NCI-H345 (cell line): ENCODE measurements at regions not wholly inside any gene's neighbourhood (a gene's known extent, or its start where the extent isn't known, plus 50 kb on each side); places are given as distances from the start of the nearest gene placed in this dataset.

ENCODE experiments used
- DNase-seq: peaks from one replicate; lab custom pipeline; 2025; lab: John Stamatoyannopoulos, UW

DNA sequence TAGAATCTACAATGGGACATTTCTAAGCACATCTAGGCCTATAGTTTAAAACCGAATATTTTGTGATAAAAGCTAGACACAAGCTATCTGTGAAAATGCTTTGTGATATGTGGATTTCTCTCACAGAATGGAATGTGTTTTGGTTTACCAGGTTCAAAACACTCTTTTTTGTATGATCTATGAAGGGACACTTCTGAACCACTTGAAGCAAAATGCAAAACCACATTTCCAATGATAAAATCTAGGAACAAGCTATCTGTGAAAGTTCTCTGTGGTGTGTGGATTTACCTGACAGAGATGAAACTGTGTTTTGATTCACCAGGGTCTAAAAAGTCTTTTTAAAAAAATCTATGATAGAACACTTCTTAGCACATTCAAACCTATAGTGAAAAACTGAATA, 2192.4 kb downstream of the TP53TG3F start:
- DNase-seq: no peak

DNA sequence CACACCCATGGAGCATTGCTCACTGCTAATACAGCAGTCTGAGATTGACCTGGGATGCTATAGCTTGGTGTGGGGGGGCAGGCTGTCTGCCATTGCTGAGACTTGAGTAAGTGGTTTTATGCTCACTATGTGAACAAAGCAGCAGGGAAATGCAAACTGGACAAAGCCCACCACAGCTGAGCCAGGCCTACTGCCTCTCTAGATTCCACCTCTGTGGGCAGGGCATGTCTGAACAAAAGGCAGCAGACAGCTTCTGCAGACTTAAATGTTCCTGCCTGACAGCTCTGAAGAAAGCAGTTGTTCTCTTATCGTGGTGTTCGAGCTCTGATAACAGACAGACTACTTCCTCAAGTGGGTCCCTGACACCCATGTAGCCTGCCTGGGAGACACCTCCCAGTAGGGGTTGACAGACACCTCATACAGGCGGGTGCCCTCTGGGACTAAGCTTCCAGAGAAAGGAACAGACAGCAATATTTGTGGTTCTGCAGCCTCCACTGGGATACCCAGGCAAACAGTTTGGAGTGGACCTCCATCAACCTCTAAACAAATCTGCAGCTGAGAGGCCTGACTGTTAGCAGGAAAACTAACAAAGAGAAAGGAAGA, 2204.8 kb downstream of the TP53TG3F start:
- no peak for DNase-seq

GRCh38 chr16:35685085-35685484, 2225.7 kb downstream of the TP53TG3F start:
- no peak for DNase-seq

GRCh38 chr16:35686595-35686994, 2227.2 kb downstream of the TP53TG3F start:
- no peak for DNase-seq

- DNase-seq: no peak
These were observed 2227.7 kb downstream of the TP53TG3F start for GRCh38 chr16:35687071-35687470.

DNA sequence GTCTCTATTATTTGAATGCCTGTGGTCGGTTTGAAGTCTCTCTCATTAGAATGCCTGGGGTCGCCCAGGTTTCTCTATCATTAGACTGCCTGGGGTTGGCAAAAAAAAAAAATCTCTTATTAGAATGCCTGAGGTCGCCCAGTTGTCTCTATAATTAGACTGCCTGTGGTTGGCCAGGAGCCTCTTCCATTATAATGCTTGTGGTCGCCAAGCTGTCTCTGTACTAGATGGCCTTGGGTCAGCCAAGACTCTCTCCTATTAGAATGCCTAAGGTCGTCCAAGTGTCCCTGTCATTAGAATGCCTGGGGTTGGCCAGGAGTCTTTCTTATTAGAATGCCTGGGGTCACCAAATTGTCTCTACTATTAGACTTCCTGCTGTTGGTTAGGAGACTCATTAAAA, 2228.4 kb downstream of the TP53TG3F start:
- DNase-seq: no peak

GRCh38 chr16:35689764-35690163, 2230.4 kb downstream of the TP53TG3F start:
- no peak for DNase-seq

GRCh38 chr16:35690413-35690812, 2231.0 kb downstream of the TP53TG3F start:
- DNase-seq: no peak

DNA sequence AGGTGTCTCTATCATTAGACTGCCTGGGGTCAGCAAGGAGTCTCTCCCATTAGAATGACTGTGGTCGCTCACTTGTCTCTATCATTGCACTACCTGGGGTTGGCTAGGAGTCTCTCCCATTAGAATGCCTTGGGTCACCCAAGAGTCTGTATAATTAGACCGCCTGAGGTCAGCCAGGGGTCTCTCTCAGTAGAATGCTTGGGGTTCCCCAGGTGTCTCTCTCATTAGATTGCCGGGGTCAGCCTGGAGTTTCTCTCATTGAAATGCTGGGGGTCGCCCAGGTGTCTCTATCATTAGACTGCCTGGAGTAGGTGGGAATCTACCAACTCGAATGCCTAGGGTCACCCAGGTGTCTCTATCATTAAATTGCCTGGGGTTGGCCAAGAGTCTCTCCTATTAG, 2231.6 kb downstream of the TP53TG3F start:
- no peak for DNase-seq

- no peak for DNase-seq
These were observed 2233.4 kb downstream of the TP53TG3F start for GRCh38 chr16:35692824-35693223.

GRCh38 chr16:35706901-35707300, 2247.5 kb downstream of the TP53TG3F start:
- DNase-seq: no peak

DNA sequence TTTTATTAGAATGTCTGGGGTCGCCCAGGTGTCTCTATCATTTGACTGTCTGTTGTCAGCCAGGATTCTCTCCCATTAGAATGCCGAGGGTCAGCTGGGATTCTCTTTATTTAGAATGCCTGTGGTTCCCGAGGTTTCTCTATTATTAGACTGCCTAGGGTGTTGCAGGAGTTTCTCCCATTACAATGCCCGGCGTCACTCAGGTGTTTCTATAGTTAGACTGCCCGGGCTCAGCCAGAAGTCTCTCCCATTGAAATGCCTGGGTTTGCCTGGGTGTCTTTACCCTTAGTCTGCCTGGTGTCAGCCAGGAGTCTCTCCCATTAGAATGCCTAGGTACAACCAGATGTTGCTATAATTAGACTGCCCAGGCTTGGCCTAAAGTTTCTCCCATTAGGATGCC, 2252.0 kb downstream of the TP53TG3F start:
- no peak for DNase-seq

- no peak for DNase-seq
These were observed 2252.5 kb downstream of the TP53TG3F start for GRCh38 chr16:35711958-35712357.

GRCh38 chr16:35713762-35714650, 2254.6 kb downstream of the TP53TG3F start:
- DNase-seq: no peak

DNA sequence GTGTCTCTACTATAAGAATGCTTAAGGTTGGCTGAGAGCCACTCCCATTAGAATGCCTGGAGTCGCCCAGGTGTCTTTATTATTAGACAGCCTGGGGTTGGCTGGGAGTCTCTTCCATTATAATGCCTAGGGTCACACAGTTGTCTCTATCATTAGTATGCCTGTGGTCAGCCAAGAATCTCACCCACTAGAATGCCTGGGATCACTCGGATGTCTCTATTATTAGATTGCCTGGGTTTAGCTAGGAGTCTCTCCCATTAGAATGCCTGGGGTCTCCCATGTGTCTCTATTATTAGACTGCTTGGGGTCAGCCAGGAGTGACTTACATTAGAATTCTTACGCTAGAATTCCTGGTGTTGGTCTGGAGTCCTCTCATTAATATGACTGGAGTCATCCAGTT, 2255.3 kb downstream of the TP53TG3F start:
- no peak for DNase-seq

GRCh38 chr16:35724551-35724950, 2265.1 kb downstream of the TP53TG3F start:
- DNase-seq: no peak

DNA sequence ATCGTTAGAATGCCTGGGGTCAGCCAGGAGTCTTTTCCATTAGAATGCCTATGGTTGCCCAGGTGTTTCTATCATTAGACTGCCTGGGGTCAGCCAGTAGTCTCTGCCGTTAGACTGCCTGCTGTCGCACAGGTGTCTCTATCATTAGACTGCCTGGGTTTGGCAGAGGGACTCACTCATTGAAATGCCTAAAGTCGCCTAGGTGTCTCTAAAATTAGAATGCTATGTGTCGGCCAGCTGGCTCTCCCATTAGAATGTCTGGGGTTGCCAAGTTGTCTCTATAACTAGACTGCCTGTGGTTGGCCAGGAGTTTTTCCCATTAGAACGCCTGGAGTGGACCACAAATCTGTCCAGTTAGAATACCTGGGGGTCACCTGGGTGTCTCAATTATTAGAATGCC, 2266.5 kb downstream of the TP53TG3F start:
- no peak for DNase-seq

DNA sequence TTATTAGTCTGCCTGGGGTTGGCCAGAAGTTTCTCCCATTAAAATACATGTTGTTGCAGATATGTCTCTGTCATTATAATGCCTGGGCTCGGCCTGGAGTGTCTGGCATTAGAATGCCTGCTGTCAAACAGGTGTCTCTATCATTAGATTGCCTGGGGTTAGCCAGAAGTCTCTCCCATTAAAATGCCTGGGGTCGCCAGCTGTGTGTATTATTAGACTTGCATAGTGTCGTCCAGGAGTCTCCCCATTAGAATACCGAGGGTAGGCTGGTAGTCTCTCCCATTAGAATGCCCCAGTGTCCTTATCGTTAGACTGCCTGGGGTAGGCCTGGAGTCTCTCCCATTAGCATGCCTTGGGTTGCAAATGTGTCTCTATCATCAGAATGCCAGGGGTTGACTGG, 2270.8 kb downstream of the TP53TG3F start:
- no peak for DNase-seq

DNA sequence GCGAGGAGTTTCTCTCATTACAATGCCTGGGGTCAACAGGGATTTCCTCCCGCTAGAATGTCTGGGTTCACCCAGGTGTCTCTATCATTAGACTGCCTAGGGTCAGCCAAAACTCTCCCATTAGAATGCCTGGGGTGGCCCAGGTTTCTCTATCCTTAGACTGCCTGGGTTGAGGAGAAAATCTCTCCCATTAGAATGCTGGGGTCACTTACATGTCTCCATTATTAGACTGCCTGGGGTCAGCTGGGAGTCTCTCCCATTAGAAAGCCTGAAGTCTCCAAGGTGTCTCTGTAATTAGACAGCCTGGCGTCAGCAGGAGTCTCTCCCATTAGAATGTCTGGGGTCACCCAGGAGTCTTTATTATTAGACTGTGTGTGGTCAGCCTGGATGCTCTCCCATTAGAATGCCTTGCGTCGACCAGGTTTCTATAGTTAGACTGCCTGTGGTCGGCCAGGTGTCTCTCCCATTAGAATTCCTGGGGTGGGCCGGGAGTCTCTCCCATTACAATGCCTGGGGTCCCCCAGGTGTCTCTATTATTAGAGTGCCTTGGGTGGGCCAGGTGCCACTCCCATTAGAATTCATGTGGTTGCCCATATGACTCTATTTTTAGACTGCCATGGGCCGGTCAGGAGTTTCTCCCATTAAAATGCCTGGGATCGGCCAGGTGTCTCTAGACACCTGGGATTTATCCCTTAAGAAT, 2272.1 kb downstream of the TP53TG3F start:
- DNase-seq: no peak

GRCh38 chr16:35732046-35732810, 2272.8 kb downstream of the TP53TG3F start:
- DNase-seq: no peak

DNA sequence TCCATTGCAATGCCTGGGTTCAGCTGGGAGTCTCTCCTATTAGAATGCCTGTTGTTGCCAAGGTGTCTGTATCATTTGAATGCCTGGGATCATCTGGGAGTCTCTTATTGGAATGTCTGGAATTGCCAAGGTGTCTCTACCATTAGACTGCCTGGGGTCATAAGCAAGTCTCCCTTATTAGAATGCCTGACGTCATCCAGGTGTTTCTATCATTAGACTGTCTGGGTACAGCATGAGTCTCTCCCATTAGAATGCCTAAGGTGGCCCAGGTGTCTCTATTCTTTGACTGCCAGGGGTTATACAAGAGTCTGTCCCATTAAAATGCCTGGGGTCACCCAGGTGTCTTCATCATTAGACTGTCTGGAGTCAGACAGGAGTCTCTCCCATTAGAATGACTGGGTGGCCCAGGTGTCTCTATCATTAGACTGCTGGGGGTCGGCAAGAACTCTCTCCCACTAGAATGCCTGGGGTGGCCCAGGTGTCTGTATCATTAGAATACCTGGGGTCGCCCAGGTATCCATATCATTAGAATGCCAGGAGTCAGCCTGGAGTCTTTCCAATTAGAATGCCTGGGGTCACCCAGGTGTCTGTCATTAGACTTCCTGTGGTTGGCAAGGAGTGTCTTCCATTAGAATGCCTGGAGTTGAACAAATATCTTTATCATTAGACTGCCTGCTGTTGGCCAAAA, 2274.0 kb downstream of the TP53TG3F start:
- DNase-seq: no peak
